ENCODE measurements at regions not wholly inside any gene's neighbourhood (a gene's known extent, or its start where the extent isn't known, plus 50 kb on each side); places are given as distances from the start of the nearest gene placed in this dataset.

- ChIA-PET POLR2A (no interaction called here), CTCF (no interaction called here)
- no peak for TF ChIP-seq SP1 (IDR thresholded peaks at IDR 0.05)
- TF ChIP-seq HDGF (IDR thresholded peaks at IDR 0.05; ENCODE audit: borderline replicate concordance), result no peak
- no peak for TF ChIP-seq NFRKB (IDR thresholded peaks at IDR 0.05)
- no peak for TF ChIP-seq ARNT (IDR thresholded peaks at IDR 0.05)
- TF ChIP-seq LEF1 (IDR thresholded peaks at IDR 0.05; ENCODE audit: borderline replicate concordance), result no peak
- TF ChIP-seq BHLHE40 (IDR thresholded peaks at IDR 0.05; ENCODE audit: borderline replicate concordance), result no peak
- TF ChIP-seq PKNOX1 (IDR thresholded peaks at IDR 0.05), result no peak
- no peak for TF ChIP-seq ELF4 (IDR thresholded peaks at IDR 0.05)
- TF ChIP-seq FOXK2 (IDR thresholded peaks at IDR 0.05), result no peak
- TF ChIP-seq CTBP1 (IDR thresholded peaks at IDR 0.05; ENCODE audit: borderline replicate concordance), result no peak
- no peak for TF ChIP-seq ZNF384 (IDR thresholded peaks at IDR 0.05)
- TF ChIP-seq TARDBP (IDR thresholded peaks at IDR 0.05), result no peak
- no peak for DNase-seq (ENCODE audit: extremely low spot score)
Measured at GRCh38 chr13:27014406-27015359, 156.9 kb downstream of the USP12 start.

- POLR2A ChIA-PET, result interaction anchor here (0.6 kb wide), 1 partner anchor 918 kb away, joined by 3 read pairs; no protein-coding TSS in a partner anchor
- no peak for TF ChIP-seq SP1 (IDR thresholded peaks at IDR 0.05)
- no peak for TF ChIP-seq HDGF (IDR thresholded peaks at IDR 0.05; ENCODE audit: borderline replicate concordance)
- TF ChIP-seq BHLHE40 (IDR thresholded peaks at IDR 0.05; ENCODE audit: borderline replicate concordance), result no peak
- TF ChIP-seq TARDBP (IDR thresholded peaks at IDR 0.05), result no peak
- TF ChIP-seq L3MBTL2 (conservative IDR thresholded peaks at IDR 0.05), result no peak
- TF ChIP-seq CTBP1 (IDR thresholded peaks at IDR 0.05; ENCODE audit: borderline replicate concordance), result no peak
- TF ChIP-seq SUZ12 (IDR thresholded peaks at IDR 0.05), result no peak
- no peak for TF ChIP-seq PKNOX1 (IDR thresholded peaks at IDR 0.05)
- no peak for TF ChIP-seq FOXA1 (IDR thresholded peaks at IDR 0.05)
- TF ChIP-seq ELF4 (IDR thresholded peaks at IDR 0.05), result no peak
- TF ChIP-seq LEF1 (IDR thresholded peaks at IDR 0.05; ENCODE audit: borderline replicate concordance), result no peak
- no peak for TF ChIP-seq NFRKB (IDR thresholded peaks at IDR 0.05)
- no peak for TF ChIP-seq ZNF384 (IDR thresholded peaks at IDR 0.05)
- TF ChIP-seq ARNT (IDR thresholded peaks at IDR 0.05), result no peak
- no peak for TF ChIP-seq FOXM1 (IDR thresholded peaks at IDR 0.05; ENCODE audit: borderline replicate concordance)
- no peak for TF ChIP-seq FOXK2 (IDR thresholded peaks at IDR 0.05)
- DNase-seq (ENCODE audit: extremely low spot score), result no peak
- CTCF ChIA-PET, result no interaction called here
Measured at GRCh38 chr13:27012482-27013197, 159.0 kb downstream of the USP12 start.

DNA sequence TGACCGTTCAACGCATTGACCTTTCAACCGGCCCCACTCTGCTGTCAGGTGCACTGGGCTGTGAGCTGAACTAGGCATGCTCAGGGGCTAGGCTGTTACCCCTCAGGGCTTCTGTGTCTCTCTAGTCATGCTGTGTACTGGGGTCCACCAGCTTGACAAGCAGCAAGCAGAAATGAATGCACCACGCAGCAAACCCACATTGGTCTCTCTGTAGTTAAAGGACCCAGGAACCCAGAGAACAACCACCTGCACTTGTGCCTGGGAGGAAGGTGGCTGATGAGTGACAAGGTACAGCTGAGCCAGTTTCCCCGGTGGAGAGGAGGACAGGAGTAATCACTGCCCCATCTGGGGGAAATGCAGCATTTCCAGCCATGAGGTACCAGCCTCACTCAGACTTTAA, 159.9 kb downstream of the USP12 start:
- no peak for TF ChIP-seq PKNOX1 (IDR thresholded peaks at IDR 0.05)
- TF ChIP-seq FOXK2 (IDR thresholded peaks at IDR 0.05), result no peak
- no peak for TF ChIP-seq SUZ12 (IDR thresholded peaks at IDR 0.05)
- no peak for TF ChIP-seq TARDBP (IDR thresholded peaks at IDR 0.05)
- no peak for TF ChIP-seq LEF1 (IDR thresholded peaks at IDR 0.05; ENCODE audit: borderline replicate concordance)
- TF ChIP-seq ZNF384 (IDR thresholded peaks at IDR 0.05), result no peak
- TF ChIP-seq FOXM1 (IDR thresholded peaks at IDR 0.05; ENCODE audit: borderline replicate concordance), result no peak
- DNase-seq (ENCODE audit: extremely low spot score), result no peak
- ChIA-PET POLR2A (no interaction called here), CTCF (no interaction called here)

DNA sequence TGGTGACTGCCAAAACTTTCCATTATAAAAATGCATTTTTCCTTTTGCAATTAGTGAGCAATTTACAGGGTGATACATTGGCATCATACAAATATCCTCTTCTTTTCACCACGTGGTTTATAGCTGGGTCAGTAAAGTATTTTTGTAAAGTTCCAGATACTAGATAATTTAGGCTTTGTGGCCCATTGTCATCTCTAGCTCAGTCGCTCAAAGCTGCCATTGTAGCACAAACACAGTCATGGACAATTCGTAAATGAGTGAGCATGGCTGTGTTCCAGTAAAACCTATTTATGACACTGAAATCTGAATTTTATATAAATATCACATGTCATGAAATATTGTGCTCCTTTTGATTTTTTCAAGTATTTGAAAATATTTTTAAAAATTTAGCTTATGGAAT, 162.9 kb downstream of the USP12 start:
- no peak for DNase-seq (ENCODE audit: extremely low spot score)
- no peak for TF ChIP-seq ARNT (IDR thresholded peaks at IDR 0.05)
- no peak for TF ChIP-seq SUZ12 (IDR thresholded peaks at IDR 0.05)
- TF ChIP-seq SP1 (IDR thresholded peaks at IDR 0.05), result no peak
- no peak for TF ChIP-seq FOXK2 (IDR thresholded peaks at IDR 0.05)
- no peak for TF ChIP-seq LEF1 (IDR thresholded peaks at IDR 0.05; ENCODE audit: borderline replicate concordance)
- POLR2A ChIA-PET, result interaction anchor here (1.3 kb wide), 2 partner anchors 8 to 120 kb away, joined by 3 read pairs; no protein-coding TSS in a partner anchor
- CTCF ChIA-PET, result no interaction called here

DNA sequence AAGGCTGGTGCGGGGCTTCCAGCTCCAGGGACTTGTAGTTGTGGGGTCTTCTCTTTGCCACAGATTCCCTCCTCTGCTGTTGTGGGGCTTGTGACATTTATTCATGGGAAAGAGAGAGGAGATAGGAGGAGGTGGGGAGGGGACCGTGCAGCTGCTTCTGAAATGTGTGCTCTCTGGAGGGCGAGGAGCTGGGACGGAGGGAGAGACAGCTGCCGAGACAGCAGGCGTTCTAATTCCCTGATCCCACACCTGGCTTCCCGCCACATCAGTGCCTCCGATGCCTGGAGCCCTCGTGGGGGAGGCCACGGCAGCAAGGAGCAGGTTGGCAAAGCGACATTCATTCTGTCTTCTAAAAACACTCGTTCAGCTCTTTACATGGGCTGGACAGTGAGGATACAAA, 164.4 kb downstream of the USP12 start:
- ChIA-PET CTCF (no interaction called here), POLR2A (no interaction called here)
- DNase-seq (ENCODE audit: extremely low spot score), result no peak
- no peak for TF ChIP-seq ELF4 (IDR thresholded peaks at IDR 0.05)
- TF ChIP-seq BHLHE40 (IDR thresholded peaks at IDR 0.05; ENCODE audit: borderline replicate concordance), result no peak
- TF ChIP-seq LEF1 (IDR thresholded peaks at IDR 0.05; ENCODE audit: borderline replicate concordance), result no peak
- no peak for TF ChIP-seq SP1 (IDR thresholded peaks at IDR 0.05)
- TF ChIP-seq L3MBTL2 (conservative IDR thresholded peaks at IDR 0.05), result no peak
- no peak for TF ChIP-seq SUZ12 (IDR thresholded peaks at IDR 0.05)
- TF ChIP-seq ARNT (IDR thresholded peaks at IDR 0.05), result no peak
- no peak for TF ChIP-seq PKNOX1 (IDR thresholded peaks at IDR 0.05)
- no peak for TF ChIP-seq CTBP1 (IDR thresholded peaks at IDR 0.05; ENCODE audit: borderline replicate concordance)
- no peak for TF ChIP-seq FOXK2 (IDR thresholded peaks at IDR 0.05)
- no peak for TF ChIP-seq ZNF384 (IDR thresholded peaks at IDR 0.05)
- TF ChIP-seq FOXA1 (IDR thresholded peaks at IDR 0.05), result no peak
- TF ChIP-seq TARDBP (IDR thresholded peaks at IDR 0.05), result no peak
